GM15510 (cell line): ENCODE measurements at regions not wholly inside any gene's neighbourhood (a gene's known extent, or its start where the extent isn't known, plus 50 kb on each side); places are given as distances from the start of the nearest gene placed in this dataset.
A peak's percentile ranks its signal among the peaks of the same experiment; 100 is the strongest.

ENCODE experiments used
- POLR2A ChIP-seq: IDR thresholded peaks from 3 replicates; pipeline ENCODE4 v1.6.1; 2011; ENCODE audit warnings: borderline replicate concordance; ENCODE audit not compliant: insufficient read length; ENCODE audit errors: extremely low read depth

DNA sequence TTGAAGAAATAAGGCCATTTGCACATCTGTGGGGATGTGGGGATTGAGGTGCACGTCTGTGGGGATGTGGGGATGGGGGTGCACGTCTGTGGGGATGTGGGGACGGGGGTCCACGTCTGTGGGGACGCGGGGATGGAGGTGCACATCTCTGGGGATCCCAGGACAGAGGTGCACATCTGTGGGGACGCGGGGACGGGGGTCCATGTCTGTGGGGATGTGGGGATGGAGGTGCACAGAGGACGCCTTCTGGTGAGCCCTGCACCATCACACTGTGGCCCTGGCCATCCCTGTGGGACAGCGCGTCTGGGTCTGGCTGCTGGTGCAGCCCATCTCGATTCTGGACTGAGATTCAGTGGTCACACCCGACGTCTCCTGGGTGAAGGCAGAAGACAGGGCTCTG is 161.4 kb downstream of the LAT start:
- no peak for TF ChIP-seq POLR2A

DNA sequence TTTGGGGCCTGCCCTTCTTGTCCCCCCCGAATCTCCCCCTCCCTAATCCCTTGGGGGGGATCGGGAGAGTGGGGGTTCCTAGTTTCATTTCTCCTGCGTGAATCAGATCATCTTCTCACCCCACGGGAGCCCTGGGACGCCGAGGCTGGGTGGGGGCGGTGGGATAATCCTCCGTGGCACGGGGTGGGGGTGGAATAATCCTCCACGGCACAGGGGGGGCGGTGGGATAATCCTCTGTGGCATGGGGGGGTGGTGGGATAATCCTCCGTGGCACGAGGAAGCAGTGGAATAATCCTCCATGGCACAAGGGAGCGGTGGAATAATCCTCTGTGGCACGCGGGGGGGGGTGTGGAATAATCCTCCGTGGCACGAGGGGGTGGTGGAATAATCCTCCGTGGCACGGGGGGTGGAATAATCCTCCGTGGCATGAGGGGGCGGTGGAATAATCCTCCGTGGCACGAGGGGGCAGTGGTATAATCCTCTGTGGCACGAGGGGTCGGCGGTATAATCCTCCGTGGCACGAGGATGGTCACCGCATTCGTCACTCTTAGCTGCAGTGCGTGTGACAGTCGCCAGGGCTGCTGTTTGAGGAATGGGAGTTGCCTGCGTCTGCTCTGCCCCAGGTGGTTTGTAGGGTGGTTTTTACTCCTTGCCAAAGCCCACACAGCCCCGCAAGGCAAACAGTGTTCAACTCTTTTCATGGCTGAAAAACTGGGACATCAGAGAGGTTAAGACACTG is 156.9 kb downstream of the LAT start:
- no peak for TF ChIP-seq POLR2A

DNA sequence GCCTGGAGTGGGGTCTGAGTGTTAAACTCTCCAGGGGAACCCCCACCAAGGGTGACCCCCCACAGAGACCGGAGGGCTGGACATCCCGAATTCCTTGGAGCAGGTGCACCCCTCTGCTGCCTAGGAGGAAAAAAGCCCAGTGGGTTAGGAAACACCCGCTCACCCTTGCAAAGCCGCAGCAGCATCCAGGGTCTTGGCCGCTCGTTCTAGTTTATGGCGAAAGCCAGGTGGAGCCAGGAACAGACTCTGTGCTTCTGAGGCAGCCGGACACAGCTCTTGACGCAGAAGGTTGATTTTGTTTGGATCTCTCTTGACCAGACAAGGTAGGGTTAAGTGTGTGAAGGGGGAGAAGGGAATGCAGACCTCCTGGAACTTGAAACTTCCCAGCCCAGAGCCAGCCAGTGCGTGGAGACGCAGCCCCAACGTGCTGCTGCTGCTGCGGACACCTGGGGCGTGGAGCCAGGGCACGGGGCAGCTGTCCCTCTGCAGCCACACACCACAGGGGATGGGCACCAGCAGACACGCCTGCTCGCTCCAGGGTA is 154.5 kb downstream of the LAT start:
- no peak for TF ChIP-seq POLR2A

DNA sequence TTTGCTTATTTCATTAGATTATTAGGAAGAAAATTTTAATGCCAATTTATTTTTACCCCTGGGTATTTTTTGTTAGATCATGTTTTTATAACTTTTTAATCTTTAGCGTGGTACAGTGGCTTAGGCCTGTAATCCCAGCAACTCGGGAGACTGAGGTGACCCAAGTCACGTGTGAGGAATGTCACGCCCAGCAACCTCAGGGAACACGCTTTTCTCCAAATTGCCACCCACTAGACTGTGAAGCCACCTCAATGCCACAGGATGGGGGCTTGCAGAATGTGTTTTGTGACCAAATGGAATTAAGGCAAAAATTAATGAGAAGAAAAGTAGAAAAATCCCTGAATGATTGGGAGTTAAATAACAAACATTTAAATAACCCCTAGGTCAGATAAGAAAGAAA is 141.8 kb downstream of the LAT start:
- no peak for TF ChIP-seq POLR2A

DNA sequence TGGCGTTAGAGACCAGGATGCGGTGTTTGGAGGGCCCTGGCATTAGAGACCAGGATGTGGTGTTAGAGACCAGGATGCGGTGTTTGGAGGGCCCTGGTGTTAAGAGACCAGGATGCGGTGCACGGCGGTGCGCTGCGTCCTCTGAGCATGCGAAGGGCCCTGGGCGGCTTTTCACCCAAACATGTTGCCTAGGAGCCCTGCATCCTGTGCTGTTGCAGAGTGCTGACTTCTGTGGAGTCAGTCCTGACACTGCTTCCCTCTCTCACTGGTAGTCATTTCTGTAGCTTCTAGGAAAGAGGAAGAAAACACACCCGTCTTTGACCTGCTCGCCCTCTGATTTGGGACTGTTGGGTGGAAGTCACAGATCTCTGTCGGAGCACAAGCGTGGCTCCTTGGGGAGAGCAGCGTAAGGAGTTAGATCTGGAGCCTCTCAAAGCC is 141.2 kb downstream of the LAT start:
- no peak for TF ChIP-seq POLR2A

DNA sequence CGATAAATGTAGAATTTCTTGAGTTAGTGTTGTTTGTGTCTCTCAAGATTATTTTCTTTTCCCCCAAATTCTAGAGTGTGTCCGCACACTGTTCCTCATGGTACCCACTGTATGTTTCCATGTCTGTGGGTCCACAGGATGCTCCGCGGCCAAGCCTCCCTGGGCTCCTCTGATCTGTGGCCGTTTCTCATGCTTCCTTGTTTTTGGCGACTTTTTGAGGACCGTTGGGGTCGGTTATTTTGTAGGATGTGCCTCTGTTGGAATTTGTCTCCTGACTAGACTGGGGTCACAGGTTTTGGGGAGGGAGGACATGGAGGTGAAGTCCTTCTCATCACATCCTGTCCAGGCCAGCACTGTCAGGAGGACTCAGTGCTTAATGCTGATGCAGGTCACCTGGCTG is 140.0 kb downstream of the LAT start:
- no peak for TF ChIP-seq POLR2A

DNA sequence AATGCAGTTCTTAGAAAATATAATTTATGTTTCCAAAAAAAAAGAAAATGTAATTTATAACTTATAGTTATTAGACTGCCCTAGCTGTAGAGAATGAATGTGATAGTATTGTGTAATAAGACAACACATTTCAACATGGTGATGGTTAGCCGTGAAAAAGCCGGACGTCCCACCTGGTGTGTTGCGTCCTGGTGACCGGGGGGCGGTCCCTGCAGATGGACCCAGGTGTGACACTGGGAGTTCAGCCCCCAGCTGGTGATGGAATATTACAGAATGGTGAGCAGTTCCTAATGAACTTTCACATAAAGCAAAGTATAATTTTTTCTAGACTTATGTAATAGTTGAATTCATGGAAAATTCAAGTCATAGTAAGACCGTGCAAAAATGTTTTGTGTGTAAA is 132.8 kb downstream of the LAT start:
- TF ChIP-seq POLR2A: no peak

DNA sequence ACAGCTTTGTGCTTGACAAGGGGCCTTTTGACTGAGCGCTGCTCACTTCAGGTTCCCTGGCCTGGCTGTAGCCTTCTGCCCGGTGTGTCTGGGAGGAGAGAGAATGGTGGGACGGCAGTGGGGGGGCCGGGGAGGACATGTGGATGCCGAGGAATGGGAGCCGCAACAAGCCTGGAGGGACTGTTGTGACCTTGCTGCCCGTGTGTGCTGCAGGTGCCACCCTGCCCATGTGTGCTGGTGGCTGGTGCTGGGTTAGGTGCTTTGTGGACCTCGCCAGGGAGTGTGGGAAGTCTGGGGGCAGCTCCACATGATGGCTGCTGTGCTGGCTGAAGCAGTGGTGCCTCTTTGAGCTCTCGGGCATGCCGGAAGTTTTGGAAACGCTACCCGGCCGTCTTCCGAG is 132.1 kb downstream of the LAT start:
- no peak for TF ChIP-seq POLR2A

DNA sequence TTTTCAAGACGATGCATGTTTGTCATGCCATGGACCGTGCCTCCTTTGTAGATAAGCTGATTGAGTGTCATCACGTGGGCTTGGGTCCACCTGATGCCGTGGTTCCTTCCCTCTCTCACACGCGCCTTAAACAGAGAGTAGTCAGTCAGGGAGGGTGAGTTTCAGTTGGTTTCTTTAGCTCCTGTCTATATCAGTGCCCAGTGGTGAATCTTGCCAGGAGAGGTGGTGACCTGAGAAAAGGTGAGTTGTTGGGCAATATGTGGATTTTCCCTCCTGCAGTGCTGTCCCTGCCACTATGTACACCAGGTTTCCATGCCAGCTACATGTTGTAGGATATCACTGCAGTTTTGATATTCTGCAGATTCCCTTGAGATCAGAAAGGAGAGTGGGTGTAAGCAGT is 129.7 kb downstream of the LAT start:
- TF ChIP-seq POLR2A: no peak

DNA sequence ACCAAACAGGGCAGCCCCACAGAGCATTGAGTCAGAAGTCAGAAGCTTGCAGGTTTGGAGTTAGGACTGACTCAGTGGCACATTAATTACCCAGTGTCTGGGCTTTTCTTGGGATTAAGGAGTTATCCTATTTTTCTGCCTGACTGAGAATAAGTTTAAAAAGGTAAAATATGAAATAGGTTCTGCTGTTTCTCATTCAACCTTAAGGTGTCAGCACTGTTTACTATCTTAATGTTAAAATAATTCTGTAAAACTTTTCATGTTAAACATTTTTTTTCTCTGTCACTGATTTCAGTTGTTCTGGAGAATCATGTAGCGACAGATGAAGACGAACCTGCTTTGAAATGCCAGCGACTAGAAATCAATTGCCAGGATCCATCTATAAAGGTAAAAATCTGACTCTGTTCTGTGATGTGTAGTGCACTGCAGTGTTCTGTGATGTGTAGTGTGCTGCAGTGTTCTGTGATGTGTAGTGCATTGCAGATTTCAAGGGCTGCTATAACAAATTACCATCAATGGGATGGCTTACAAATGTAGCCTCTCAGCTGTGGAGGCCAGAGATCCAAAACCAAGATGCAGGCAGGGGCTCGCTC is 128.0 kb downstream of the LAT start:
- no peak for TF ChIP-seq POLR2A

DNA sequence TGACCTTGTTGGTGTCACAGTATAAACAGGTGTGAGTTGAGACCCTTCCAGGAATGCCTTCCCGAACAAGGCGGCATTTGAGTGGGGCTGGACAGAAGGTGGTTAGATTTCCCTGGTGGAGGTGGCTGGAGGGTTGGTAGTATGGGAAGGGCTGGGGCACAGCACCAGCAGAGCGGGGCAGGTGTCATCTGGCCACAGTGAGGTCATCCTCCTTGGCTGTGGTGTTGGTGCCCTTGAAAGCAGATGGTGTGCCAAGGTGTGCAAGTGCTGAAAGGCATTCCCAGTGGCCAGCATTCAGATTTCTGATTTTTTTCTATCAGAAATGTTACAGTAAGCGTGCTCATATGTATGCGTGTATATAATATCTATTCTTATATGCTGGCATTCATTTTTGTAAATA is 126.6 kb downstream of the LAT start:
- no peak for TF ChIP-seq POLR2A

DNA sequence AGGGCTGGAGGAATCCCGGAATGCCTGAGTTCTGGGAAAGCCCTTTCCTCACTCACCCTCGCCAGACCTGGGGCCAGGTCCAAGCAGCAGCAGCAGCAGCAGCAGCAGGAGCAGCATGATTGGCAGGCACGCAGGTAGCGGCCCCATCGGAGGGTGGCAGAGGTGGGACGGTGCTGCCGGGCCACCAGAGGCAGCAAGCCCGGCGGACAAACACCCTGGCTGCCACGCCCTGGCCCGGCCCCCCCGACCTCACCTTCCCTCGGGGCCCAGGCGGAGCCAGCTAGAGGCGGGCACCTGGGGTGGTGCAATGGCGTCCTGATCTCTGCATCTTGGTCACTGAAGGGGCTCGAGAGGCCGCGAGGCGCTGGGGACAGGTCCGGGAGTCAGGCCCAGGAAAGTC is 122.4 kb downstream of the LAT start:
- TF ChIP-seq POLR2A: no peak

DNA sequence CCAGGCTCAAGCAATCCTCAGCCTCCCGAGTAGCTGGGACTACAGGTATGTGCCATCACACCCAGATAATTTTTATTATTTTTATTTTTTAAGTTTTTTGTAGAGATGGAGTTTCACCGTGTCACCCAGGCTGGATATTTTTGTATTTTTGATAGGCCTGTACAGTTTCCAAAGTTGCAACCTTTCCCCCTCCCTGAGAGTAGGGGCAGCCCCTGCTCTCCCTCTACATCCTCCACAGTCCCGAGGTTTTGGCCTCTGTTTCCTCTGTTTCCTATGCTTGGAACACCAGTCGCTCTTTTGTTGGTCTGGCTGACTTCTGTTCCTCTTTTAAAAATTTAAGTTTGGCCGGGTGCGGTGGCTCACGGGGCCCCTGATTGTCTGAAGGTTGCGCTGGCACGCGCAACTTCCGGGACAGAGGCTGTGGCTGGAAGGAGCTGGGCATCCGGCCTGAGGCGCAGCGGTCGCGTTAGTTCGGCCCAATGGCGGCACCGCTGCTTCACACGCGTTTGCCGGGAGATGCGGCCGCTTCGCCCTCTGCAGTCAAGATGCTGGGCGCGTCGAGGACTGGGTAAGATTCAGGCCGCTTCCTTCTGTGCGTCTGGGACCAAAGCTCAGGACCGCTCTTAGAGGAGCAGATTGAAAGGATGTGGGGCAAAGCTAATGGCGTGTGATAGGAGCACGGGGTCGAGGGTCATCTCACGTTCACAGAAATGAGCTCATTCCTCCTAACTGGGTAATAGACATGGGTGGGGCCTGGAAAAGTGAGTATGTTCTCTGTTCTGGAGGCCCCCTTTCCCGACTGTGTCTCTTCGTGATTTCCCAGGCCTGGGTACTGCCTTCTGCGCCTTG is 89.9 kb downstream of the LAT start:
- TF ChIP-seq POLR2A: peak; percentile 53
